Brain microvascular endothelial cell (primary cell): ENCODE measurements at regions not wholly inside any gene's neighbourhood (a gene's known extent, or its start where the extent isn't known, plus 50 kb on each side); places are given as distances from the start of the nearest gene placed in this dataset.

ENCODE experiments used
- DNase-seq: peaks from one replicate; pipeline ENCODE4 v3.0.0-alpha.2; 2020
- H3K27ac ChIP-seq: fragments of 250-450 bp; sonication (Bioruptor Pico); 2 replicates; pipeline ENCODE4 v1.5.1; 2020; ENCODE audit warnings: mild to moderate bottlenecking, moderate library complexity
- H3K27me3 ChIP-seq: fragments of 250-450 bp; sonication (Bioruptor Pico); replicated peaks from 2 replicates; pipeline ENCODE4 v1.5.1; 2020; ENCODE audit warnings: mild to moderate bottlenecking
- H3K36me3 ChIP-seq: fragments of 250-450 bp; sonication (Bioruptor Pico); replicated peaks from 2 replicates; pipeline ENCODE4 v1.5.1; 2020; ENCODE audit warnings: mild to moderate bottlenecking
- H3K4me3 ChIP-seq: 2 replicates; pipeline ENCODE4 v1.5.1; 2011; ENCODE audit warnings: low read depth, mild to moderate bottlenecking, control low read depth, low read length, moderate library complexity
- in situ Hi-C: cut with HindIII; loops from 2 replicates; pipeline ENCODE4 v1.10.0; 2017; ENCODE audit warnings: low sequenced_read_pairs, low pct_ligation_motif_present
- TF ChIP-seq, protein P1 (sequence below): IDR thresholded peaks from 2 replicates; pipeline ENCODE4 v1.5.1; 2011; ENCODE audit warnings: low read depth, mild to moderate bottlenecking, moderate library complexity, low read length, control low read depth, inconsistent platforms; ENCODE audit errors: missing control alignments

DNA sequence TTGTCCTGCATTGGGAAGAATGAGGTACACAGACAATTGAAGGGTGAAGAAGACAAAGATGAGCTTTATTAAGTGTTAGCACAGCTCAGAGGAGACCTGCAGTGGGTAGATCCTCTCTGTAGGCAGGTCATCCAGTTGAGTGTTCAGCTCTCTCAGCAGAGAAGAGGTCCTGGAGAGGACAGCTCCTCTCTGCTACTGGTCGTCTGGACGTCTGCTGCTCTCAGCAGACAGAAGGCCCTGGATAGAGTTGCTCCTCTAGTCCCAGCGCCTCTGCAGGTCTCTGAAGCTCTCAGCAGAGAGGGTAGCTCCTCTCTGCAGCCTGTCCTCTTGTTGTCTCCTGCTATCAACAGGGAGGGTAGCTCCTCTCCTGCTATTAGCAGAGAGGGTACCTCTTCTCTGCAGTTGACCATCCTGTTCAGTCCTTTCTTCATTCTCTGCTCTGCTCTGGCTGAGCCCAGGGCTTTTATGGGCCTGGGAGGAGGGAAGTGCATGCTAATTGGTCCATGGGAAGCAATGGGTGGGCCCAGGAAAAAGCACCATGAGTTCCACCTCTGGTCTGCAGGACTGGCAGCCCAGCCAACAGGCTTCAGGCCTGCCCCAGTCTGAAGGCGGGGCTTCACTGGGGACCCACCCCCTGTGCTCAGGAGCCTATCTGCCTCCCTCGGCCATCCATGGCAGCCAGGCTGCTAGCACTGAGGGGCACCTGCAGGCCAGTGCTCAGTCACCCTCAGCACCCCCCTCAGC is 54.1 kb upstream of the IBSP start:
- no peaks in the 10 kb centered on the region for H3K27me3 ChIP-seq
- no peak overlapping the region for H3K27ac ChIP-seq
- no peak for DNase-seq
- in situ Hi-C loops: no loop called here
- TF ChIP-seq, protein P1, sequence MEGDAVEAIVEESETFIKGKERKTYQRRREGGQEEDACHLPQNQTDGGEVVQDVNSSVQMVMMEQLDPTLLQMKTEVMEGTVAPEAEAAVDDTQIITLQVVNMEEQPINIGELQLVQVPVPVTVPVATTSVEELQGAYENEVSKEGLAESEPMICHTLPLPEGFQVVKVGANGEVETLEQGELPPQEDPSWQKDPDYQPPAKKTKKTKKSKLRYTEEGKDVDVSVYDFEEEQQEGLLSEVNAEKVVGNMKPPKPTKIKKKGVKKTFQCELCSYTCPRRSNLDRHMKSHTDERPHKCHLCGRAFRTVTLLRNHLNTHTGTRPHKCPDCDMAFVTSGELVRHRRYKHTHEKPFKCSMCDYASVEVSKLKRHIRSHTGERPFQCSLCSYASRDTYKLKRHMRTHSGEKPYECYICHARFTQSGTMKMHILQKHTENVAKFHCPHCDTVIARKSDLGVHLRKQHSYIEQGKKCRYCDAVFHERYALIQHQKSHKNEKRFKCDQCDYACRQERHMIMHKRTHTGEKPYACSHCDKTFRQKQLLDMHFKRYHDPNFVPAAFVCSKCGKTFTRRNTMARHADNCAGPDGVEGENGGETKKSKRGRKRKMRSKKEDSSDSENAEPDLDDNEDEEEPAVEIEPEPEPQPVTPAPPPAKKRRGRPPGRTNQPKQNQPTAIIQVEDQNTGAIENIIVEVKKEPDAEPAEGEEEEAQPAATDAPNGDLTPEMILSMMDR: no peak
- no peaks in the 10 kb centered on the region for H3K36me3 ChIP-seq
- H3K4me3 ChIP-seq: no peak overlapping the region

DNA sequence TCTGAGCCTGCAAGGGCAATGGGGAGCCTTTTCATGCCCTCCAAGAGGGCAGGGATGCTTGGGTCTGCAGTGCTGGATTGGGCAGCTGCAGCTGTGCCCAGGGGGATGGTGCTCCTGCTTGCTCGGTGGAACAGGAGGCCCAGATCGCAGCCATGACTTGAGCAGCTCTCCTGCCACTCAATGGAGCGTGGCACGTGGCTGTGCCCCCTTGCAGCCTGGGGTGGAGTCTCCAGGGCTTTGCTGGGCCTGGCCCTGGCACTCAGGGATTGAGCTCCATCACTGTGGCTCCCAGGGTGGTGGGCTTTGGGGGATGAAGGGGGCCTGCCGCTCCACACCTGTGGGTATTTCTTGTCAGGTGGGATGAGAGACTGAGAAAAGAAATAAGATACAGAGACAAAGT is 53.4 kb upstream of the IBSP start:
- DNase-seq: no peak
- Histone ChIP-seq H3K36me3 (no peaks in the 10 kb centered on the region), H3K27ac (no peak overlapping the region), H3K27me3 (no peaks in the 10 kb centered on the region), H3K4me3 (no peak overlapping the region)
- TF ChIP-seq, protein P1: no peak
- in situ Hi-C loops: no loop called here
